K562 (cell line): ENCODE measurements at regions not wholly inside any gene's neighbourhood (a gene's known extent, or its start where the extent isn't known, plus 50 kb on each side); places are given as distances from the start of the nearest gene placed in this dataset.

Source experiments
- BDP1 ChIP-seq: IDR thresholded peaks from 3 replicates; pipeline ENCODE4 v1.6.1; 2011; ENCODE audit not compliant: insufficient read length, insufficient read depth
- CBX1 ChIP-seq: sonication (generic); IDR thresholded peaks from 2 replicates; pipeline ENCODE4 v1.6.1; 2016; ENCODE audit warnings: antibody characterized with exemption, low read depth, mild to moderate bottlenecking
- CBX8 ChIP-seq: fragments of 200-600 bp; sonication (generic); IDR thresholded peaks from 2 replicates; pipeline ENCODE4 v1.6.1; 2012; ENCODE audit warnings: borderline replicate concordance, mixed run types, low read depth, mild to moderate bottlenecking, moderate library complexity, mixed read lengths, low read length, control low read depth, inconsistent platforms; ENCODE audit not compliant: poor library complexity, severe bottlenecking; ENCODE audit errors: extremely low read depth
- CUX1 ChIP-seq: fragments of 200-800 bp; sonication (Bioruptor generic); IDR thresholded peaks from 2 replicates; pipeline ENCODE4 v1.6.1; 2016; ENCODE audit warnings: missing genetic modification characterization, missing compliant biosample characterization
- KDM5B ChIP-seq: fragments of 200-600 bp; sonication (generic); IDR thresholded peaks from 2 replicates; pipeline ENCODE4 v1.6.1; 2012; ENCODE audit warnings: low read depth, mild to moderate bottlenecking, moderate library complexity, low read length, control low read depth, inconsistent platforms; ENCODE audit not compliant: insufficient replicate concordance
- MAFK ChIP-seq: IDR thresholded peaks from 2 replicates; pipeline ENCODE4 v1.6.1; 2011; ENCODE audit warnings: low read length, improper control_type of control experiment
- MIER1 ChIP-seq: fragments of 450-650 bp; IDR thresholded peaks from 2 replicates; pipeline ENCODE4 v1.6.1; 2016; ENCODE audit warnings: antibody characterized with exemption, mild to moderate bottlenecking, low read depth
- MTA1 ChIP-seq: fragments of 450-650 bp; IDR thresholded peaks from 2 replicates; pipeline ENCODE4 v1.6.1; 2017; ENCODE audit warnings: borderline replicate concordance
- NBN ChIP-seq: fragments of 450-650 bp; IDR thresholded peaks from 2 replicates; pipeline ENCODE4 v1.6.1; 2016; ENCODE audit warnings: low read depth, mild to moderate bottlenecking
- PHB2 ChIP-seq: fragments of 450-650 bp; IDR thresholded peaks from 2 replicates; pipeline ENCODE4 v1.6.1; 2017; ENCODE audit warnings: low read depth
- POU5F1 ChIP-seq: fragments of 150-350 bp; IDR thresholded peaks from 2 replicates; pipeline ENCODE4 v1.6.1; 2014; ENCODE audit warnings: borderline replicate concordance, low read length, low read depth, mild to moderate bottlenecking; ENCODE audit not compliant: partially characterized antibody
- PTBP1 ChIP-seq: fragments of 200-400 bp; formaldehyde crosslinking; IDR thresholded peaks from 2 replicates; pipeline ENCODE4 v1.6.1; 2017; ENCODE audit warnings: low read depth, low read length
- SMAD4 ChIP-seq: fragments of 250-450 bp; sonication (Bioruptor Pico); conservative IDR thresholded peaks from 2 replicates; pipeline ENCODE4 v1.8.0; 2021; ENCODE audit warnings: inconsistent platforms, mild to moderate bottlenecking, moderate library complexity
- SMARCB1 ChIP-seq: IDR thresholded peaks from 2 replicates; pipeline ENCODE4 v1.6.1; 2011; ENCODE audit warnings: improper control_type of control experiment, low read depth; ENCODE audit not compliant: insufficient read length
- SRF ChIP-seq, 2 experiments: fragments of 250-450, 450-650 bp in 1 of 2; sonication (Bioruptor Pico) in 1 of 2; sonication (generic) in 1 of 2; formaldehyde crosslinking; IDR thresholded peaks; 2 replicates each; pipeline versions ENCODE4 v1.5.0 to v1.5.1; 2020 to 2022; ENCODE audit warnings: mild to moderate bottlenecking in 1 of 2, missing genetic modification reagents in 1 of 2
- TAF7 ChIP-seq: fragments of 450-650 bp; IDR thresholded peaks from 2 replicates; pipeline ENCODE4 v1.6.1; 2016; ENCODE audit warnings: missing genetic modification characterization, missing compliant biosample characterization
- TARDBP ChIP-seq: fragments of 450-650 bp; IDR thresholded peaks from 2 replicates; pipeline ENCODE4 v1.6.1; 2016
- THRA ChIP-seq: fragments of 450-650 bp; IDR thresholded peaks from 2 replicates; pipeline ENCODE4 v1.6.1; 2017; ENCODE audit warnings: mild to moderate bottlenecking, moderate library complexity
- ZBTB43 ChIP-seq: sonication (generic); formaldehyde crosslinking; IDR thresholded peaks from 2 replicates; pipeline ENCODE4 v1.8.0; 2023; ENCODE audit warnings: mild to moderate bottlenecking, missing genetic modification reagents
- ZNF41 ChIP-seq: fragments of 250-450 bp; sonication (Bioruptor Pico); conservative IDR thresholded peaks from 2 replicates; pipeline ENCODE4 v1.4.0; 2020; ENCODE audit warnings: mild to moderate bottlenecking
- TF ChIP-seq, protein P1 (sequence below): sonication (generic); formaldehyde crosslinking; IDR thresholded peaks from 2 replicates; pipeline ENCODE4 v1.8.0; 2022; ENCODE audit warnings: mild to moderate bottlenecking, missing genetic modification reagents

- no peak for TF ChIP-seq PHB2
- no peak for TF ChIP-seq POU5F1
- no peak for TF ChIP-seq CBX8
- peak; percentile 80 for TF ChIP-seq SMARCB1
- peak; percentile 69; the same call in 1 of the 2 replicates for TF ChIP-seq MTA1
- TF ChIP-seq THRA: no peak
- no peak for TF ChIP-seq ZNF41
- TF ChIP-seq ZBTB43 (CRISPR knock-in tag): peak; percentile 63; the same call in 1 of the 2 replicates
- TF ChIP-seq MAFK: peak; percentile 77
- no peak for TF ChIP-seq SRF (CRISPR knock-in tag; IDR thresholded peaks at IDR 0.05)
- TF ChIP-seq MIER1: no peak
- no peak for TF ChIP-seq TARDBP
- TF ChIP-seq KDM5B: no peak
- TF ChIP-seq NBN: 0 out of 2 replicates have a peak, but pooled peaks have one; percentile 58
- 0 out of 2 replicates have a peak, but pooled peaks have one; percentile 70 for TF ChIP-seq SMAD4 (CRISPR knock-in tag)
- TF ChIP-seq CBX1: no peak
- no peak for TF ChIP-seq CUX1
- no peak for TF ChIP-seq BDP1
- TF ChIP-seq PTBP1: no peak
- TF ChIP-seq, protein P1, sequence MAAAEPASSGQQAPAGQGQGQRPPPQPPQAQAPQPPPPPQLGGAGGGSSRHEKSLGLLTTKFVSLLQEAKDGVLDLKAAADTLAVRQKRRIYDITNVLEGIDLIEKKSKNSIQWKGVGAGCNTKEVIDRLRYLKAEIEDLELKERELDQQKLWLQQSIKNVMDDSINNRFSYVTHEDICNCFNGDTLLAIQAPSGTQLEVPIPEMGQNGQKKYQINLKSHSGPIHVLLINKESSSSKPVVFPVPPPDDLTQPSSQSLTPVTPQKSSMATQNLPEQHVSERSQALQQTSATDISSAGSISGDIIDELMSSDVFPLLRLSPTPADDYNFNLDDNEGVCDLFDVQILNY (CRISPR knock-in tag): no peak
- no peak for TF ChIP-seq TAF7
These were observed 59.6 kb upstream of the TRIM24 start (continued) for GRCh38 chr7:138400400-138400886.
